ENCODE measurements at regions not wholly inside any gene's neighbourhood (a gene's known extent, or its start where the extent isn't known, plus 50 kb on each side); places are given as distances from the start of the nearest gene placed in this dataset.
"Not testable (repeated sequence)": the region's sequence is repeated elsewhere in the genome, so short reads cannot be mapped to it uniquely, and the experiment has no call there.

GRCh38 chr19:32032561-32032960 is 312.8 kb upstream of the ZNF507 start:
- no peak for DNase-seq (ENCODE audit: low read depth in 2 of 2)

DNA sequence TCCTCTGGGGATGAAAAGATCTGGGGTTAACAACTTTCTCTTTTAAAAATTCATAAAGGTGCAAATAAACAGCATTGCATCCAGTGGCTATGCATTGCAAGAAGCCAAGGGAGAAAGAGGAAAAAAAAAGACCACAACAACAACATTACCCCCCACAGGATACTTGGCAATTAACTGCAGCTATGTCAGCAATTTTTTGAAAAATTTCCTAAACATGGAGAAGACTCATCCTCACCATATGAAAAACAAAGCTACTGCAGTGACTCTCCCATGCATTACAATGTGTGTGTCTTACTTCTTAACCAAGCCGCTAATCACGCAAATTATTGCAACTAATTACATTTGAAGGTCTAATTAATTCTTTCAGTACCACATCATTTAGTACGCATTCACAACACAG is 309.8 kb upstream of the ZNF507 start:
- DNase-seq (ENCODE audit: low read depth in 2 of 2): no peak

DNA sequence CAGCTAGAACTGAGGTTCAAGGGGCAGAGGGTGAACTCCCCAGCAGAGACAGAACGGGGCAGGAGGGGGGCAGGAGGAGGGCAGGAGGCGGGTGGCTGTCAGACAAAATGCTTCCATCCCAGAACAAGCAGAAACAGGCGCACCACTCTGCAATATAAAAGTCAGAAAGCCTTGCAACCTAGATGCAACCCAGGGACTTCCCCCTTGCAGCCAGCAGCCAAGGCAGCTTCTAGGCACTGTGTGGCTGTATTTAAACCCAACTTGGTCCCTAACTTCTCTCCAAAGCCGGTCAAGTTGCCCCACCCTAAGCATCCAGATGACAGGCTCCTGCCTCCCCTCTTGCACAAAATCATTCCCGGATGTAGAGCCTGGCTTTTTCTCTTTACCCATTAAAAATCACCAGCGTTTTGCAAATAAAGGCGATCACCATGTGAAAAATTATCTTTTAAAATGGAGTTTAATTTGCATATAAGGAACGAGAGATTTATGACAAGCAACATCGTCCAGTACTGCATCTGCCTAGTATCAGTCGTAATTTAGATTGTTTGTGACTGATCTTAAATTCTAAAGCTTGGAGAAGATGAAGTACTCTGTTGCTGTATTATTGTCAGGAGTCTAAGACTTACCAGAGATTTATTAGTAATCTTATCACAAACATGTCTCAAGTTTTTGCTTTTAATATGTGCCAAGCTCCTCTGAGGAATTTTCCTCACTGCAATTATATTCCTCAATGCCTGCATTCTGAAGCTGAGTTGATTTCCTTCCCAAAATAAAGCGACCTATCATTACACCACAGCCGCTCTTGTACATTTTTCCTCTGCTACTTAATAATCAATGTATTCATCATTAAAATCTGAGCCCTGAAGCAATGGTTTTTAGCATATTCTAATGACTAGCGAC is 307.1 kb upstream of the ZNF507 start:
- no peak for DNase-seq (ENCODE audit: low read depth in 2 of 2)

DNA sequence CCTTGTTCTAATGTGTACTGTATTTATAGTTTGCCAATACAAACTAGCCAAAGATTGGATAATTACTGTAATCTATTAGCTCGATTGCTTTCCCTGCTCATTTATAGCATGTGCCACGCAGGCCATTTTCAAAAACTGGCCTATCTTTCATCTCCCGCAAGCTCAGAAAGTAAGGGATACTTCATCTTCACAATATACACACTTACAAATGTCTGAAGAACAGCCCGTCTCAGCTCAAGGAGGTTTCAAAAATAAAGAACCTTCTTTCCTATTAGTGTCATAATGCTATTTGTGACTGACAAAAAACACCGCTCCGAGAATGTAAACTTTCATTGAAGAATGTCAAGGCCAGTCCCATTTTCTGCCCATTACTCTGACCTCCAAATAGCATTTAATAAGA is 306.4 kb upstream of the ZNF507 start:
- DNase-seq (ENCODE audit: low read depth in 2 of 2): no peak

- DNase-seq (ENCODE audit: low read depth in 2 of 2): no peak
Observed at GRCh38 chr19:32039440-32039839, 306.0 kb upstream of the ZNF507 start.

DNA sequence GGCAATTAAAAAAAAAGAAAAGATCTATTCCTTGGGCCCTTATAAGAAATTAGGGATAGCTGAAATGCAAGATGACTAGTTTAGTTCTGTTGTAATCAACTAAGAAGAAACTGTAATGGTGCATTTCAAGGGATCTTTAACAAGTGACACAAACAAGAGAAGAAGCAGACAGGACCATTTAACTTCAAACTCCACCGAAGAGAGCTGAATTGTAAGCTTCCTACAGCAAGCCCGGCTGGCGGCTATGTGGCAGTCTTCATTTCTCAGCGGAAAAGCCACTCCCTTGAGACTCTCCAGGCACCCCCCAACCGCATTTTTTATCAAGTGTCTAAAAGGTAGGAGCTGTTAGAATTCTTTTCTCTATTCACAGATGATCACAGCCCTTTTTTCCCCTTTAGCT is 305.2 kb upstream of the ZNF507 start:
- DNase-seq (ENCODE audit: low read depth in 2 of 2): no peak

DNA sequence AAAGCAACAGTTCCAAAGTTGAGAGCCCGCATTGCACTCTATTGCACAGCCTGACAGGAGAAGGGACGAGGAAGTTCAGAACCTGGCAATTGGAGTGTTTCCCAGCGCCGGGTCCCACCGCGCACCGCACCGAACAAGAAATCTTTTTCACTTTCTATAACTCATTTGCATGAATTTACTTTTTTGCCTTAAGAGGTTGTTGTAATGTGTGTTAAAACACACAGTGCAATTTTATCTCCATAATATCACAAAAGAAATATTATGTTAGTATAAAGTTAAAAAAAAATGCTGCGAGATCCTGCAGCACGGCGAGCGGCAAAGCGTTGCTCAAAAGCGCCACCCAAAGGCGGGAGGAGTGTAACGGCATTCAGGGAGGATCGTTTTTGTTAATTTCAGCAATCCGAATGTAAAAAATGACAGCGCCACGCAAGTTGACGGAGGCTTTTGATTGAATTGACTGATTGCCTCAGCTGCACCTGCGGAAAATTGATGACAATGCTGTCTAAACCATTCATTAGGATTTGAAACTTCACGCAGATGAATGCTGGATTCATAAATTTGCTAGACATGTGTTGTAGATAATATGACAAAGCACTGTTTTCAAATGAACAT is 303.6 kb upstream of the ZNF507 start:
- no peak for DNase-seq (ENCODE audit: low read depth in 2 of 2)

DNA sequence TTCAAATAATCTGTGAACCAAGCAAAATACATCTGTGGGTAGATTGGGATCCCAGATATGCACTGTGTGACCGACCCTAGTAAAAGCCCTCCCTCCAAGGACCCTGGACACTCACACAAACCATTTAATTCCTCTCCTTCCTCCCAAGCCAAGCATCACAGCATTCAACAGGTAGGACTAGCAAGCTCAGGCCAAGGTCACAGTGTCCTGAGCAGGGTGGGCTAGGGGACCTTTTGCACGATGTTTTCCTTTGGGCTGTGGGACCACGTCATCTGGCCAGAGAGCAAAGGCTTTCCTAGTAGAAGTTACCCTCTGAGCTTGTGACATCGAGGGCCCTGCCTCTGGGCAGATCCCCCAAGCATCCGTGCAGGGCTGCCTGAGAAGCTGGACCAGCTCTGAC is 297.6 kb upstream of the ZNF507 start:
- no peak for DNase-seq (ENCODE audit: low read depth in 2 of 2)

- DNase-seq (ENCODE audit: low read depth in 2 of 2): no peak
Observed at GRCh38 chr19:32053376-32053775, 292.0 kb upstream of the ZNF507 start.

DNA sequence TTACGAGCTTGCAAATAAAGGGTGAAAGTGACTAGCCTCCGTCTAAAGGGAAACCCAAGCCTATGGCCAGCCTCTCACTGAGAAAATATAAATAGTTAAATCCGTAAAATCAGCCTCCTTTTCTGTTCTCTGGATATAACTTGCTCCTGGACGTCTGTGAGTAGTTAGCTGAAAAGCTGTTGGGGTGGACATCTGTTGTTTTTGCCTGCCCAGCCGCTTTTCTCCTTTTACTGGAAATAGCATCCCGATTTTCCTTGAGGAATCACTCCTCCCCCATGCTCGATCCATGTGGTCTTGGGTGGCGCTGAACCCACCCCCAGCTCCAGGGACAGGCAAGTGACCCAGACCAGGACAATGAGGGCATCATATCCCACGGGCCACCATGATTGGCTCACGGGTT is 291.5 kb upstream of the ZNF507 start:
- no peak for DNase-seq (ENCODE audit: low read depth in 2 of 2)

DNA sequence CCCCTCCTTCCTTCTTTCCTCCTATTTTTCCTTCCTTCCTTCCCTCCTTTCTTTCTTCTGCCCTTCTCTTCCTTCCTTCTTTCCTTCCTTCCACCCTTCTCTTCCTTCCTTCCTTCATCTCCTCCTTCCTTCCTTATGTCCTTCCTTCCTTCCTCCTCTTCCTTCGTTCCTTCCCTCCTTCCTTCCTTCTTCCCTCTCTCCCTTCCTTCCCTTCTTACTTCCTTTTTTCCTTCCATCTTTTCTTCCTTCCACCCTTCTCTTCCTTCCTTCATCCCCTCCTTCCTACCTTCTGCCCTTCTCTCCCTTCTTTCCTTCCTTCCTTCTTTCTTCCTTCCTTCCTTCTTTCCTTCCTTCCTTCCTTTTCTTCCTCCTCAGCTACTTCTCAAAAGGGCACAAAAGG is 287.3 kb upstream of the ZNF507 start:
- DNase-seq (ENCODE audit: low read depth in 2 of 2): no peak

DNA sequence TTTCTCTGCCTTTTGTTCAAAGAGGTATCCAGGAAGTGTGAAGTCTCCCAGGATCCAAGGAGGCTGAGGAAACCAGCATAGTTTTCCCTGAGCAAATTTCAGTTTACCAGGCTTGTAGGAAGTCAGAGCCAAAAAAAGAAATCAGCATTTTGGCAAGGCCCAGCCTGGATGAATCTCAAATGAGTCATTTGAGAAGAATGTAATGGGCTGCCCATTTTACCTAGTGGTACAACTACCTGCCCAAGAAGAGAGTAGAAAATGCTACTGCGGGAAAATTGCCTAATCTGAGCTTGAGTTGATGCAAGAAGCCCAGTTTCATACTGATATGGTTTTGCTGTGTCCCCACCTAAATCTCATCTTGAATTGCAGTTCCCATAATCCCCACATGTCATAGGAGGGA is 284.1 kb upstream of the ZNF507 start:
- no peak for DNase-seq (ENCODE audit: low read depth in 2 of 2)

- DNase-seq (ENCODE audit: low read depth in 2 of 2): no peak
Observed at GRCh38 chr19:32063601-32064000, 281.8 kb upstream of the ZNF507 start.

- no peak for DNase-seq (ENCODE audit: low read depth in 2 of 2)
Observed at GRCh38 chr19:32066056-32066455, 279.4 kb upstream of the ZNF507 start.

DNA sequence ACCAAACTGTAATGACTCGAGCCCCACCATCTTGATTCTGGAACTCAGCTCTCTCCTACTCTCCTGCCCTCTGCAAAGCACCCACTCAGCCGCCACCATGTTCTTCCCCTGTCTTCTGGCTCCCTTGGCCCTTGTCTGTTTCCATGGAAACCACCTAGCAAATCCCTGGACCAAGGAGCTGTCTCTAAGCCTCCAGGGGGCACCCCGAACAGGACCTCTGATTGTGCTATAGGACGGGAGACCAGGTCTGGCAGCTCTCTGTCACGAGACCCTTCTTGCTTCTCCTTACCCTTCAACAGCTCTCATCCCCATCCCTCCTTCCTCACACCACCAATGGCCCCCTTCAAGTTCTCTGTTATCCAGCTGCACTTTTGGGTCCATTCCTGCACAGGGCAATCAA is 277.7 kb upstream of the ZNF507 start:
- DNase-seq (ENCODE audit: low read depth in 2 of 2): no peak

DNA sequence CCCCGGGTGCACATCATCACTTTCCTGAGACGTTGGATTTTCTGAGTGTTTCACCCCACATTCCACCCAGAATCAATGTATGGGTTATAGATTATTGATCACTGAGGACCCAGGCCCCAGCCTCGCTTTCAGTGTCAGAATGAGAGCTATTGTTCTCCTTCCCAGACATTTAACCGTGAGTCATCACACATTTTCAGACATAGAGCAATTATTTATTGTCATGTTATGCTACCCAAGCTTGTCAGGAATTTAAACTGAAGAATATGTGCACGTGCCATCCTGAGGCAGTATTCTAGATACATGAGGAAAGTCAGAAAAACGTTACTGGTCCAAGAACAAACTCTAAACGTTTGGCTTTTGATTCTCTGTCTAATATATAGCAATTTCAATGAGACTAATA is 276.6 kb upstream of the ZNF507 start:
- no peak for DNase-seq (ENCODE audit: low read depth in 2 of 2)

DNA sequence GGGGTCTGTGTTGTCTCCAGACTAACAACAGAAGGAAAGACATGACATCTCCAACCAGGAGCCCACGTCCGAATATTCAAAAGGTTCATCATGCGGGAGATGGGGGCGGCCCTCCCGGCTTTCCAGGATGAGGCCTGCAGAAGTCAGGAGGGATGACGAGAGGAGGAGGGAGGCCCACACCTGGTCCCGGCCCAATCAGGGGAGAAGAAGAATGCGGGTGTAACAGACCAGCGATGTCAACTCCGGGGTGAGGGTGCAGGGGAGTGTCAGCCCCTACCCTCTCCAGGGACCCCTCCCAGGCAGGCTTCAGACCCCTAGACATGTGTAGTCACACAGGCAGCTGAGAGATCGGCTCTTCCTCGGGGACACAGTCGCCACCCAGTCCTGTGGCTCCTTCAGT is 275.3 kb upstream of the ZNF507 start:
- no peak for DNase-seq (ENCODE audit: low read depth in 2 of 2)

DNA sequence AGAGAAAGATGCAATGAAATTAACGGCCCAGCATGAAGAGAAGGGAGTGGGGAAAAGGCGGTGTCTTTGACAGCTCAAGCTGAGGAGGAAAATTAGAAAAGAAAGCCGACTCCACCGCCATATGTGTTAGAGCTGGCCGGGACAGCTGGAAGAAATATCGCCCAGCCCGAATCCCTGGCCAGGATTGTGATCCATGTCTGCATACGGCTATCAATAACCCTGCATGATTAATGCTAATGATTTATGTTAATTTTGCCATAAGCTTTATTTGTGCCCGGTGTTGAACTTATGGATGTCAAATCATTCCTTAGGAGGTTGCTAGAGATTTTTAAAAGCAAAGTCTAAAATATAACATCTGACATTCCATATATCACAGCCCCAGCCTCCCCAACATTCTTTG is 263.4 kb upstream of the ZNF507 start:
- DNase-seq (ENCODE audit: low read depth in 2 of 2): no peak

DNA sequence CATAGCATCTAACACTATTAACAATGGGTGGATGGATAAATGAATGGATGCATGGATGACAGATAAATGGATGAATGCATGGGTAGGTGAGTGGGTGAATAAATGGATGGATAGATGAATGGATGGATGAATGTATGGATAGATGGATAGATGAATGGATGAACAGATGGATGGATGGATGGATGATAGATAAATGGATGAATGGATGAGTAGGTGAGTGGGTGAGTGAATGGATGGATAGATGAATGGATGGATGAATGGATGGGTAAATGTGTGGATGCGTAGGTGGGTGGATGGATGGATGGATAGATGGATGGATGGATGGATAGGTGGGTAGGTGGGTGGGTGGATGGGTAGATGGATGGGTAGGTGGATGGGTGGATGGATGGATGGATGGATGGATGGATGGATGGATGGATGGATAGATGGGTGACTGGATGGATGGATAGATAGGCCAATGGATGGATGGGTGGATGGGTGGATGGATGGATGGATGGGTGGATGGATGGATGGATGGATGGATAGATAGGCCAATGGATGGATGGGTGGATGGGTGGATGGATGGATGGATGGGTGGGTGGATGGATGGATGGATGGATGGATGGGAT is 260.6 kb upstream of the ZNF507 start:
- not testable (repeated sequence) for DNase-seq (ENCODE audit: low read depth in 2 of 2)

GRCh38 chr19:32091241-32091640 is 254.2 kb upstream of the ZNF507 start:
- no peak for DNase-seq (ENCODE audit: low read depth in 2 of 2)

DNA sequence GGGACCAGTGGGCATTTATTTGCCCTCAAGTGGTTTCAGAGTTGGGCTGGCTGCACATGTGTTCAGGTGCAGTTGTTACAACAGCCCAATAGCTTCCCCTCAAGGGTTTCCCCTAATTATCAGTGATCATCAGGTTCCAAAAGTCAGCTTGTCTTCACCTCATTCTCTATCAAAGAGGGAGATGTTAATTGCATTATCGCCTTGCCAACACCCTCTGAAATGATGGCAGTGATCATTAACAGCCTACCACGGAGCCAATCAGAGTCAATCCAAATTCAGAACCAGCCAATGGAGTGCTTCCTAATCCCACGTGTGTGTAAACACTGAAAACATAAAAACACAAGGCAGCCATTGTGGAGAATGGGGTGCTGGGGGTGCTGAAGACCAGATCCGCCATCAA is 248.4 kb upstream of the ZNF507 start:
- no peak for DNase-seq (ENCODE audit: low read depth in 2 of 2)

- no peak for DNase-seq (ENCODE audit: low read depth in 2 of 2)
Observed at GRCh38 chr19:32097620-32098019, 247.8 kb upstream of the ZNF507 start.

- no peak for DNase-seq (ENCODE audit: low read depth in 2 of 2)
Observed at GRCh38 chr19:32098968-32099367, 246.4 kb upstream of the ZNF507 start.

All from activated CD8-positive, alpha-beta memory T cell treated with anti-CD3 and anti-CD28 coated beads for 4 hours (primary cell).